GM23248 (cell line): ENCODE measurements at regions not wholly inside any gene's neighbourhood (a gene's known extent, or its start where the extent isn't known, plus 50 kb on each side); places are given as distances from the start of the nearest gene placed in this dataset.

Experiments used
- EZH2 ChIP-seq: fragments of 200-600 bp; sonication (generic); IDR thresholded peaks from 2 replicates; pipeline ENCODE4 v1.6.1; 2018; ENCODE audit warnings: antibody characterized with exemption, mild to moderate bottlenecking; ENCODE audit not compliant: insufficient read depth, poor library complexity, severe bottlenecking
- EZH2phosphoT487 ChIP-seq: fragments of 200-600 bp; sonication (generic); IDR thresholded peaks from 2 replicates; pipeline ENCODE4 v1.6.1; 2018; ENCODE audit warnings: antibody characterized with exemption, moderate library complexity, mild to moderate bottlenecking, low read depth; ENCODE audit not compliant: insufficient read depth

GRCh38 chr5:63249960-63250359, 671.3 kb downstream of the LRRC70 start:
- no peak for TF ChIP-seq EZH2
- no peak for TF ChIP-seq EZH2phosphoT487
